K562 (cell line): ENCODE measurements at regions not wholly inside any gene's neighbourhood (a gene's known extent, or its start where the extent isn't known, plus 50 kb on each side); places are given as distances from the start of the nearest gene placed in this dataset.
A peak's percentile ranks its signal among the peaks of the same experiment; 100 is the strongest.

Source experiments
- ARID1B ChIP-seq: fragments of 450-650 bp; IDR thresholded peaks from 2 replicates; pipeline ENCODE4 v1.6.1; 2016; ENCODE audit warnings: antibody characterized with exemption, mild to moderate bottlenecking, inconsistent platforms
- BMI1 ChIP-seq: fragments of 150-350 bp; IDR thresholded peaks from 2 replicates; pipeline ENCODE4 v1.6.1; 2014; ENCODE audit warnings: low read length
- CBX2 ChIP-seq: fragments of 200-600 bp; sonication (generic); IDR thresholded peaks from one replicate; pipeline ENCODE4 v1.6.1; 2012; ENCODE audit warnings: mild to moderate bottlenecking, low read length, inconsistent platforms; ENCODE audit not compliant: insufficient read depth, poor library complexity, severe bottlenecking
- EHMT2 ChIP-seq: fragments of 450-650 bp; IDR thresholded peaks from 2 replicates; pipeline ENCODE4 v1.6.1; 2018; ENCODE audit warnings: antibody characterized with exemption
- HINFP ChIP-seq: fragments of 450-650 bp; conservative IDR thresholded peaks from 2 replicates; pipeline ENCODE4 v1.6.1; 2016; ENCODE audit warnings: missing genetic modification characterization, low read depth, mild to moderate bottlenecking, control low read depth, missing compliant biosample characterization
- HOMEZ ChIP-seq: fragments of 250-450 bp; sonication (Bioruptor Pico); IDR thresholded peaks from 2 replicates; pipeline ENCODE4 v1.4.0; 2020; ENCODE audit warnings: mild to moderate bottlenecking, moderate library complexity
- MAZ ChIP-seq, 2 experiments: fragments of 450-650 bp in 1 of 2; sonication (generic) in 1 of 2; formaldehyde crosslinking; IDR thresholded peaks in 1 of 2; conservative IDR thresholded peaks in 1 of 2; 2 replicates each; pipeline versions ENCODE4 v1.4.0 to v1.5.0; 2020; ENCODE audit warnings: mild to moderate bottlenecking in 1 of 2, missing genetic modification reagents in 1 of 2
- MYC ChIP-seq, 2 experiments: fragments of 250-450 bp in 1 of 2; sonication (Bioruptor Pico) in 1 of 2; IDR thresholded peaks; 2 replicates each; pipeline versions ENCODE4 v1.5.1 to v1.6.1; 2012 to 2021; ENCODE audit warnings: low read depth in 2 of 2, borderline replicate concordance in 1 of 2, improper control_type of control experiment in 1 of 2, low read length in 1 of 2, mild to moderate bottlenecking in 1 of 2, moderate library complexity in 1 of 2
- NCOA4 ChIP-seq: fragments of 450-650 bp; IDR thresholded peaks from 2 replicates; pipeline ENCODE4 v1.6.1; 2018; ENCODE audit warnings: mild to moderate bottlenecking; ENCODE audit not compliant: partially characterized antibody
- POLR2AphosphoS5 ChIP-seq: IDR thresholded peaks from 2 replicates; pipeline ENCODE4 v1.6.1; 2011; ENCODE audit warnings: mild to moderate bottlenecking, low read depth, low read length, moderate library complexity; ENCODE audit not compliant: control insufficient read depth, insufficient read depth
- RUNX1 ChIP-seq: sonication (generic); IDR thresholded peaks from 2 replicates; pipeline ENCODE4 v1.6.1; 2016; ENCODE audit warnings: antibody characterized with exemption, low read depth
- SAFB ChIP-seq: fragments of 200-400 bp; formaldehyde crosslinking; IDR thresholded peaks from 2 replicates; pipeline ENCODE4 v1.6.1; 2017; ENCODE audit warnings: low read depth, low read length, borderline replicate concordance
- ZKSCAN8 ChIP-seq: fragments of 200-800 bp; sonication (Bioruptor generic); IDR thresholded peaks from 2 replicates; pipeline ENCODE4 v1.6.1; 2016; ENCODE audit warnings: missing genetic modification characterization, missing compliant biosample characterization
- ZSCAN32 ChIP-seq: fragments of 450-650 bp; formaldehyde crosslinking; IDR thresholded peaks from 2 replicates; pipeline ENCODE4 v1.4.0; 2020; ENCODE audit warnings: mild to moderate bottlenecking, moderate library complexity
- TF ChIP-seq, protein P1 (sequence below): IDR thresholded peaks from 3 replicates; pipeline ENCODE4 v1.6.1; 2011; ENCODE audit warnings: borderline replicate concordance, mild to moderate bottlenecking; ENCODE audit not compliant: insufficient read length, insufficient read depth
- TF ChIP-seq, protein P2 (sequence below): fragments of 250-450 bp; sonication (Bioruptor Pico); IDR thresholded peaks from 2 replicates; pipeline ENCODE4 v1.8.0; 2022; ENCODE audit warnings: inconsistent platforms, mild to moderate bottlenecking, moderate library complexity, borderline replicate concordance
- TF ChIP-seq, protein P3 (sequence below): fragments of 450-650 bp; IDR thresholded peaks from 2 replicates; pipeline ENCODE4 v1.6.1; 2018; ENCODE audit not compliant: partially characterized antibody

GRCh38 chr12:68557011-68557730, 53.5 kb upstream of the RAP1B start (continued):
- TF ChIP-seq, protein P1, sequence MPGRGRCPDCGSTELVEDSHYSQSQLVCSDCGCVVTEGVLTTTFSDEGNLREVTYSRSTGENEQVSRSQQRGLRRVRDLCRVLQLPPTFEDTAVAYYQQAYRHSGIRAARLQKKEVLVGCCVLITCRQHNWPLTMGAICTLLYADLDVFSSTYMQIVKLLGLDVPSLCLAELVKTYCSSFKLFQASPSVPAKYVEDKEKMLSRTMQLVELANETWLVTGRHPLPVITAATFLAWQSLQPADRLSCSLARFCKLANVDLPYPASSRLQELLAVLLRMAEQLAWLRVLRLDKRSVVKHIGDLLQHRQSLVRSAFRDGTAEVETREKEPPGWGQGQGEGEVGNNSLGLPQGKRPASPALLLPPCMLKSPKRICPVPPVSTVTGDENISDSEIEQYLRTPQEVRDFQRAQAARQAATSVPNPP = no peak
- TF ChIP-seq RUNX1 (no peak), HINFP (tag) (no peak), EHMT2 (0 out of 2 replicates have a peak, but pooled peaks have one; percentile 31), BMI1 (no peak), MAZ (CRISPR knock-in tag; conservative IDR thresholded peaks at IDR 0.05 in 1 of 2, IDR thresholded peaks at IDR 0.05 in 1 of 2) (no peak), HOMEZ (CRISPR knock-in tag) (no peak), ZSCAN32 (no peak), NCOA4 (no peak), ZKSCAN8 (no peak), SAFB (no peak), CBX2 (no peak), MYC (IDR thresholded peaks at IDR 0.05; ENCODE audit: low read depth, low read length) (no peak), MYC (CRISPR knock-in tag; IDR thresholded peaks at IDR 0.05; ENCODE audit: borderline replicate concordance, low read depth) (no peak), POLR2AphosphoS5 (no peak), ARID1B (peak; percentile 61)
- TF ChIP-seq, protein P2, sequence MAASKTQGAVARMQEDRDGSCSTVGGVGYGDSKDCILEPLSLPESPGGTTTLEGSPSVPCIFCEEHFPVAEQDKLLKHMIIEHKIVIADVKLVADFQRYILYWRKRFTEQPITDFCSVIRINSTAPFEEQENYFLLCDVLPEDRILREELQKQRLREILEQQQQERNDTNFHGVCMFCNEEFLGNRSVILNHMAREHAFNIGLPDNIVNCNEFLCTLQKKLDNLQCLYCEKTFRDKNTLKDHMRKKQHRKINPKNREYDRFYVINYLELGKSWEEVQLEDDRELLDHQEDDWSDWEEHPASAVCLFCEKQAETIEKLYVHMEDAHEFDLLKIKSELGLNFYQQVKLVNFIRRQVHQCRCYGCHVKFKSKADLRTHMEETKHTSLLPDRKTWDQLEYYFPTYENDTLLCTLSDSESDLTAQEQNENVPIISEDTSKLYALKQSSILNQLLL = no peak
- TF ChIP-seq, protein P3, sequence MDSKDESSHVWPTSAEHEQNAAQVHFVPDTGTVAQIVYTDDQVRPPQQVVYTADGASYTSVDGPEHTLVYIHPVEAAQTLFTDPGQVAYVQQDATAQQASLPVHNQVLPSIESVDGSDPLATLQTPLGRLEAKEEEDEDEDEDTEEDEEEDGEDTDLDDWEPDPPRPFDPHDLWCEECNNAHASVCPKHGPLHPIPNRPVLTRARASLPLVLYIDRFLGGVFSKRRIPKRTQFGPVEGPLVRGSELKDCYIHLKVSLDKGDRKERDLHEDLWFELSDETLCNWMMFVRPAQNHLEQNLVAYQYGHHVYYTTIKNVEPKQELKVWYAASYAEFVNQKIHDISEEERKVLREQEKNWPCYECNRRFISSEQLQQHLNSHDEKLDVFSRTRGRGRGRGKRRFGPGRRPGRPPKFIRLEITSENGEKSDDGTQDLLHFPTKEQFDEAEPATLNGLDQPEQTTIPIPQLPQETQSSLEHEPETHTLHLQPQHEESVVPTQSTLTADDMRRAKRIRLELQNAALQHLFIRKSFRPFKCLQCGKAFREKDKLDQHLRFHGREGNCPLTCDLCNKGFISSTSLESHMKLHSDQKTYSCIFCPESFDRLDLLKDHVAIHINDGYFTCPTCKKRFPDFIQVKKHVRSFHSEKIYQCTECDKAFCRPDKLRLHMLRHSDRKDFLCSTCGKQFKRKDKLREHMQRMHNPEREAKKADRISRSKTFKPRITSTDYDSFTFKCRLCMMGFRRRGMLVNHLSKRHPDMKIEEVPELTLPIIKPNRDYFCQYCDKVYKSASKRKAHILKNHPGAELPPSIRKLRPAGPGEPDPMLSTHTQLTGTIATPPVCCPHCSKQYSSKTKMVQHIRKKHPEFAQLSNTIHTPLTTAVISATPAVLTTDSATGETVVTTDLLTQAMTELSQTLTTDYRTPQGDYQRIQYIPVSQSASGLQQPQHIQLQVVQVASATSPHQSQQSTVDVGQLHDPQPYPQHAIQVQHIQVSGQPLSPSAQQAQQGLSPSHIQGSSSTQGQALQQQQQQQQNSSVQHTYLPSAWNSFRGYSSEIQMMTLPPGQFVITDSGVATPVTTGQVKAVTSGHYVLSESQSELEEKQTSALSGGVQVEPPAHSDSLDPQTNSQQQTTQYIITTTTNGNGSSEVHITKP = no peak
